ENCODE measurements at regions not wholly inside any gene's neighbourhood (a gene's known extent, or its start where the extent isn't known, plus 50 kb on each side); places are given as distances from the start of the nearest gene placed in this dataset.

DNA sequence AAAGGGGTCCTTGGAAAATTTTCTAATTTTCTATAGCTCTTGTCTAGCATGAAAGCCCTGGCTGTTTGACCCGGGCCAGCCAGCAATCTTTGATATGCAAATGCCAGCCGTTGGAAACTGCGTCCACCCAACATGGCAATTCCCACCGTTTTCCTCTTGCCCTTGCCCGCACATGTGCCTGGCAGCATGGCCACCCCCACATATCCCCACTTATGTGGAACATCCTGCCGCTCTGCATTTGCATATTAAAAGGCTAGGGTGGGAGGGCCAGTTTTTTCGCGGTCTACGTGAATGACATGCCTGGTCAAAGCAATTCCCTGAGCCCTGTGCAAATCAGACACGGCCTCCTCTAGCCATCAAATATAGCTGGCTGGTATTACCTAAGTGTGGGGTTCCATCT lies 110.3 kb upstream of the TDRD3 start:
- no peak for DNase-seq (ENCODE audit: low spot score)

DNA sequence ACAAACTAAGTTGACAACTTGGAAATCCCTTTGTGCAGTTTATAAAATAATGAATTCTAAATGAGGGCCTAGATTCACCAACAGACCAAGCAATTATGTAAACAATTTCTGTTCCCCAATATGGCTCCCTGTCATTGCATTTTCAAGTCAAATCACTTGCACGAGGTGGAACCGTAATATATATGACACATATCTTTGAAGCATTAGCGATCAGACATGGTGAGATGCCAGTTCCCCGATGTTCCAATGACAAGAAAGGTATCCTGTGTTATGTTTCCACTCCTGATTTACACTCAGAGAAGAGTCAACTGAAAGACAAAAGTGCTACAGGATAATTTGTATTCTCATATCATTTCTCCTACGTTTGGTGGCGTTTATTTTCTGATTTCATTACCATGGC lies 108.5 kb upstream of the TDRD3 start:
- DNase-seq (ENCODE audit: low spot score): no peak

GRCh38 chr13:60303166-60303565 lies 93.9 kb upstream of the TDRD3 start:
- no peak for DNase-seq (ENCODE audit: low spot score)

- no peak for DNase-seq (ENCODE audit: low spot score)
Measured at GRCh38 chr13:60311527-60311926, 85.5 kb upstream of the TDRD3 start.

GRCh38 chr13:60312851-60313505 lies 84.0 kb upstream of the TDRD3 start:
- DNase-seq (ENCODE audit: low spot score): no peak

DNA sequence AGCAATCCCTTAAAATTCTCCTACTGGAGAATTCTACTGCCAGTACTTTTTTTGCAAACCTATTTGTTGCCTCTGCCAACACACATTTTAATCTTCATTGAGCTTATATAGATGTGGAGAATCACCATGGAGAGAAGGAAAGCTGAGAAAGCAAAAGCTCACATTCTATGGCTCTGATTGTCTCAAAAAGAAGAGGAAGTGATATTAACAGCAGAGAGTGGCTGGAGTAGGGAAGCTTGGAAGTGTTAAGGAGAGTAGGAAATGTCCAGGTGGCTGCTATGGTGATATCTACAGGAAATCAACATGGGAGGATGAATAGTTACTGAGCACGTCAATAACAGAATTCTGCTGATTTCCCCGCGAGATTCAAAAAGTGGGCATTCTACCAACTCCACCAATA lies 78.8 kb upstream of the TDRD3 start:
- DNase-seq (ENCODE audit: low spot score): no peak

GRCh38 chr13:60324131-60324530 lies 72.9 kb upstream of the TDRD3 start:
- no peak for DNase-seq (ENCODE audit: low spot score)

- DNase-seq (ENCODE audit: low spot score): no peak
Measured at GRCh38 chr13:60326273-60326672, 70.7 kb upstream of the TDRD3 start.

DNA sequence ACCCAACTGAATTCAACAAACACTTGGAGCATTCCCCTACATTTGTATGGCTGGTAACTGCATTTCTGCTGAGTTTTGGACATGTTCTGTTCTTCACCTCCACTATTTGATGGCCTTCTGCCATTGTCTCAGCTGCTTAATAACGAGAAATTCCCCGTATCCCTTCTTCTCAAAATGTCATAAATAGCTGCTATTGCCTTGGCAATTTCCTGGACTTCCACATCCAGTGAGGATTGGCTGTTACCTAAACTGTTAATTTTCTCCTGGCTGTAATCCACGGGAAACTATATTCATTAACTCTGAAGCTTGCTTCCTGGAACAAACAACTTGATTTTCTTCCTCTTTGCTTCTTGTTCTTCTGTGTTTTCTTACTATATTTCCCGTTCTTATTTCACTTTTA lies 69.5 kb upstream of the TDRD3 start:
- DNase-seq (ENCODE audit: low spot score): no peak

- DNase-seq (ENCODE audit: low spot score): no peak
Measured at GRCh38 chr13:60328073-60328472, 68.9 kb upstream of the TDRD3 start.

- DNase-seq (ENCODE audit: low spot score): peak; percentile 23
Measured at GRCh38 chr13:60329221-60329923, 67.6 kb upstream of the TDRD3 start.

- DNase-seq (ENCODE audit: low spot score): no peak
Measured at GRCh38 chr13:60331249-60332012, 65.6 kb upstream of the TDRD3 start.

DNA sequence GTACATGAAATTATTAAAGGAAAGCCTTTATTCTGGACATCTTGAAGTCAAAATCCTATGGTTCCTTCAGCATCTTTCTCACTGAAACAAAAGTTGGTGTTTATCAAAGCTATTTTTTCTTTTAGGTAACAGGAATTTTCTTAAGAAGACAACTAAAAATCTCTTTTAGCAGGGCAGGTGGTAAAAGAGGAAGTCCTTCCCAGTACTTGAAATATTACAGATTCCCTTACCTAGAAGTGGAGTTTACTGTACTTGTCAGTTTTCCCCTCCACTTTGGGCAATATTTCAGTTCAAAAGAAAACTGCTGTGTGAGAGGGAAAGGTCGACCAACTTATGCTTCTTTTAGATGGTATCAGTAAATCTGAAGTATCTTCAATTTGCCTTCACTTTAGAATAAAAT lies 64.3 kb upstream of the TDRD3 start:
- DNase-seq (ENCODE audit: low spot score): no peak

DNA sequence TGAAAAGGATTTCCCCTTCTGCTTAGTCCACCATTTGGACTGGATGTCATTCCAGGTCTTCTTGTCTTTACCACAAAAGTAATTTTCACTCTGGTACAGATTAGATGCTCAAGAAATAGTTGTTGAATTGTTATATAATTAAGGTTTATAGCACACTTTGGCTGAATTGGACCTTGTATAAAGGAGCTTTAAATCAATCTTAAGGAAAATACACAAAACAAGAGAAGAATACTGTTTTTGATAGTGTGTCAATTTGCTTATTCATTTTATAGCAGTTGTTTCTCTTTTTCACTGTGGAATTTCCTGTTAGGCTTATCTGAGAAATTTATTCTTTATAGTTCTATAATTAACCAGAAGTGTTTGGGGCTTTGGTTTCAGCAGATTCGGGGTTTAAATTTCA lies 62.7 kb upstream of the TDRD3 start:
- no peak for DNase-seq (ENCODE audit: low spot score)

GRCh38 chr13:60335531-60335930 lies 61.5 kb upstream of the TDRD3 start:
- peak; percentile 6 for DNase-seq (ENCODE audit: low spot score)

DNA sequence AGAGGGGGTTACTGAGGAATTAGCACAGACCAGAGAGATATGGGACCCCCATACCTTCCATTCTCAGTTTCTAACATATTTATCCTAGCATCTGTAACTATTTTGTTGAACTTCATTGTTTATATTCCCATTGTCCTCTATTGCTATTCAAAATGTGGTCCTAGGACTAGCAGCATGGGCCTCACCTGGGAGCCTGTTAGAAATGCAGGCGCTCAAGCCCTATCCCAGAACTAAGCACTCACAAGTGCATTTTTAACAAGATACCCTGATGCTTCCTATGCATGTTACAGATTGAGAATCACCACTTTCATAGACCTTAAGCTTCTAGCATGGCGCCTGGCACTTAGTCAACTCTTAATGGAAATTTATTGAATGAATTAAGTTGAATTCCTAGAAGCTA lies 58.3 kb upstream of the TDRD3 start:
- no peak for DNase-seq (ENCODE audit: low spot score)

DNA sequence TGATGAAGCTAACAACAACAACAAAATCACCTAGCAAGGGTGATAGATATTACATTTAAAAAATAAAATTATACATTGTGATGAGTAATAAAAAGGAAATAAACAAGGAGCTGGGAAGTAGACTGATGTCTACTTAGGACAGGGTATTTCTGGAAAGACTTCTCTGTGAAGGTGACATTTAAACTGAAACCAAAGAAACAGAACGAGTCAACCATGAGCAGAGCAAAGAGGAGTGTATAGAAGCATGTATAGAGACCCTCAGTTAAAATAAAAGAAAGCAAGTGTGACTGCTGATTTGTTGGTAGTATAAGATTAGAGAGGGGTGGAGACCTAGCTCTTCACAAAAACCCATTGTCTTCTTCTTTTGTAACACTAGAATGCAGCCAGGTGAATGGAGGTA lies 53.0 kb upstream of the TDRD3 start:
- no peak for DNase-seq (ENCODE audit: low spot score)

DNA sequence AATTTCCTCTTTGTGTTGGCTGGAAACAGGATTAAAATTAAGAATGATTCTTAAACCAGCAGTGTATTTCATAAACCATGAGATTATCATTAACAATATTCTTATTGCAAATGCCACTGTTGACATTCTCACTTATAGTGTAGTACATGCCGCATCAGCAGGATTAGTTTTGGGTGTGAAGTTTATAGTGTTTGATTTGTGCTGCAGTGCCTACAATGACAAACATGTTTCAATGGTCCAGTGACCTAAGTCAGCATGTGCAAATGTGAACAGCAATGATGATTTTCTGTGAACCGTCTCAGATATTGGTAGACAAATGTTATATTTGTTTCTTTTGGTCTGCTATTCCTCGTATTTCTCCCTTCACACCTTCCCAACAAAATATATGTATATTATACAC lies 49.8 kb upstream of the TDRD3 start:
- DNase-seq (ENCODE audit: low spot score): no peak

Measured in A172 (cell line).